GM12865 (cell line): ENCODE measurements at regions not wholly inside any gene's neighbourhood (a gene's known extent, or its start where the extent isn't known, plus 50 kb on each side); places are given as distances from the start of the nearest gene placed in this dataset.

Source experiments
- DNase-seq: peaks from one replicate; pipeline ENCODE4 v3.0.0; 2010; ENCODE audit warnings: low read depth
- H3K4me3 ChIP-seq: 2 replicates; pipeline ENCODE4 v1.5.1; 2011; ENCODE audit warnings: mild to moderate bottlenecking, low read depth, low read length, control low read depth
- CTCF ChIP-seq: IDR thresholded peaks from 2 replicates; pipeline ENCODE4 v1.5.1; 2011; ENCODE audit warnings: low read length, control low read depth, low read depth, inconsistent platforms; ENCODE audit not compliant: insufficient read depth; ENCODE audit errors: missing control alignments

GRCh38 chr15:96247621-96248305 is 82.7 kb upstream of the NR2F2 start:
- no peak overlapping the region for H3K4me3 ChIP-seq
- TF ChIP-seq CTCF: no peak

GRCh38 chr15:96252148-96252547 is 78.4 kb upstream of the NR2F2 start:
- no peak overlapping the region for H3K4me3 ChIP-seq
- DNase-seq: no peak
- no peak for TF ChIP-seq CTCF

More at GRCh38 chr15:96247621-96248305, 82.7 kb upstream of the NR2F2 start:
- DNase-seq: no peak

- no peak for DNase-seq
- TF ChIP-seq CTCF: no peak
- no peak overlapping the region for H3K4me3 ChIP-seq
Observed at GRCh38 chr15:96253006-96253747, 77.3 kb upstream of the NR2F2 start.

- no peak for DNase-seq
Observed at GRCh38 chr15:96254173-96254572, 76.3 kb upstream of the NR2F2 start.

GRCh38 chr15:96255599-96255998 is 74.9 kb upstream of the NR2F2 start:
- TF ChIP-seq CTCF: no peak
- H3K4me3 ChIP-seq: no peak overlapping the region
- no peak for DNase-seq

More at GRCh38 chr15:96254173-96254572, 76.3 kb upstream of the NR2F2 start:
- no peak for TF ChIP-seq CTCF
- no peak overlapping the region for H3K4me3 ChIP-seq

- peak; percentile 14 for DNase-seq
- TF ChIP-seq CTCF: no peak
- H3K4me3 ChIP-seq: no peak overlapping the region
Observed at GRCh38 chr15:96261575-96262034, 68.9 kb upstream of the NR2F2 start.

- no peak overlapping the region for H3K4me3 ChIP-seq
- no peak for TF ChIP-seq CTCF
- no peak for DNase-seq
Observed at GRCh38 chr15:96262097-96262496, 68.4 kb upstream of the NR2F2 start.
